Ureter (tissue), 1 donor: ENCODE measurements at regions not wholly inside any gene's neighbourhood (a gene's known extent, or its start where the extent isn't known, plus 50 kb on each side); places are given as distances from the start of the nearest gene placed in this dataset.
"Not testable (repeated sequence)": the region's sequence is repeated elsewhere in the genome, so short reads cannot be mapped to it uniquely, and the experiment has no call there.

Experiments used
- DNase-seq: peaks from one replicate; pipeline ENCODE4 v3.0.0-alpha.2; 2020; ENCODE audit warnings: low spot score
- donor health status: DM: yes; HTN: yes; CAD: no.

DNA sequence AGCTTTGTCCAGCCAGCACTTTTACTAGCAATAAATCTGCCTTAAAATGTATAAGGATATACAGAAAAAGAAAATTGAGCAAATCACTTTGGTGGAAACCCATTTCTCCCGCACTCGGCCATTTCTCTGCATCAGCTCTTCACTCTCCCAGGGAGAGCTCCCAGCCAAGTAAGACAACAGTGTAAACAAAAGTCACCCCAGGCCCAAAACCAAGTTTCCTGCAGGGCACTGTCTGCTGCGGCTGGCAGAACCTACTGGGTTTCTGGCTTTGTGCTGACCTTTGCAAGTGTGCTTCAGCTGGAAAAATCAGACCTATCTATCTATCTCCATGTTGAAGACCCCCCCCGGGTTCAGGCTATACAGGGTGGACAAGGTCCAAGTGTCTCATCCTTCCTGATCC, 476.7 kb upstream of the CAMK1G start:
- no peak for DNase-seq

DNA sequence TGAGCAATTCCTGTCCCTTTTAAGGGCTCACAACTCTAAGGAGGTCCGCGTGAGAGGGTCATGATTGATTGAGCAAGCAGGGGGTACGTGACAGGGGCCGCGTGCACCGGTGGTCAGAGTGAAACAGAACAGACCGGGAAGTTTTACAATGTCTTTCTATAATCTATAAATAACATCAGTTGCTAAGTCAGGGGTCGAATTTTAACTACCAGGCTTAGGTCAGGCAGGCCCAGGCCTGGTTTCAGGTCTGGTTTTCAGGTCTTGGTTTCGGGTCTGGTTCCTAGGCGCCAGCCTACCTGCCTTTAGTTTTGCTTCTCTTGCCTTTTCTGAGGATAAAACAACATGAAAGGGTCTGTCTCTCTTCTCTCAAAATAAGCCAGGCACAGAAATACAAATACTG, 476.0 kb upstream of the CAMK1G start:
- no peak for DNase-seq

DNA sequence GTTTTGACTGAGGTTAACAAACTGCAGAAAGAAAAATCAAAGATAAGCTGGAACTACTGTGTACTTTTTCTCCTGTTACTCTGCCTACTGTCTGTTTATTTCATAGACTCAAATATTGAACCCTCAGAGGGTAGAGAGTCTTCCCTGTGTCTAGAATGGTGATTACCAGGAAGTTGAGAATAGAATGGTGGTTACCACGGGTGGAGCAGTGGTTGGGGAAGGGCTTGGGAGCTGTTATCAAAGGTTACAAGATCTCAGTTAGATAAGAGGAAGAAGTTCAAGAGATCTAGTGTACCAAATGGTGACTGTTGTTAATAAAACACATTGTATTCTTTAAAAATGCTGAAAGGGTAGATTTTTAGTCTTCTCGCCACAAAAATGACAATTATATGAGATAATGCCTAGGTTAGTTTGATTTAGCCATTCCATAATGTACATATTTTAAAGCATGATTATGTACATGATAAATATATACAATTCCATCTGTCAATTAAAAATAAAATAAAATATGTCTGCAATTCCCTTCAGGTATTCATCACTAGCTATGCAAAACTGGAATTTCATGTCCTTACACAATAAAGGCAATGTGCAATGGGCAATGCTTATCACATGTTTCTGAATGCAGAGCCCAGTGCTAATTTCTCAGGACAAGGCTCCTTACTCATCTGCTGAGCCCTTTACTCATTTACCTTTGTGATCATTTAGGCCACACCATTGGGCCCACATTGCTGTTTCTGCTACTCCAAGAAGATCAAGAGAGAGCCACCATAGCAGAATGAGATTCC, 474.3 kb upstream of the CAMK1G start:
- DNase-seq = no peak

DNA sequence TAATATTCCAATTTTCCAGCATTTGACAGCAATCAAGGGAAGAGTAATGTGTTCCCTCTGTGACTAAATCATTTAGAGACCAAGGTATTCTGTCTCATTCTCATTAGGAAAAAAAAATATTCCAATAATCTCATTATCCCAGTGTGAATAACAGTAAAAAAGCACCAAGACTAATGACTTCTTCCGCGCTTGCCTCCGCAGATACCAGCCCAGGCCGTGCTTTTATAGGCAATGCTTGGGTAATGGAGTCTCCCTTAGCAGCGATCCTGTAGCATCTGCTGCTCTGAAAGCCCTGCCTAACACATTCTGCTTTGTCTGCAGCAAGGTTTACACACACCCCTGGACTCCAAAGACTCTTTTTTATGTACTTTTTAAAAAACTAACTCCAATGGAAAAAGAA, 470.0 kb upstream of the CAMK1G start:
- DNase-seq = no peak

DNA sequence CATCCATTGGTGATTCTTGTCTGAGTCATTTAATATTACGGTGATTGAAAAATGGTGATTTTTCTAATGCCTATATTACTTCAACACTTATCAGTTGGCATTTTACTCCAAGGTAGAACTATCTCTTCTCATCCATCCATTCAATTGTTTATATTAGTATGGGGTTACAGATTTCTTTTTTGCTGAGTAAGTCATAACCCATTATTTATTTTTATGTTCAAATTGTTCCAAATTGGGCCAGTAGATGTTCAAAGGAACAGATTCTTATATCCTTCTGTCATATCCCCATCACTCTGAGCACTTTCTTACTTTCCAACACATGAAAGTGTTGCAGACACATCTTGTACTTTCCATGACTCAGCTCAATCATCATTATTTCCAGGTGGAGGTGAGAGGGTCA, 466.8 kb upstream of the CAMK1G start:
- no peak for DNase-seq

DNA sequence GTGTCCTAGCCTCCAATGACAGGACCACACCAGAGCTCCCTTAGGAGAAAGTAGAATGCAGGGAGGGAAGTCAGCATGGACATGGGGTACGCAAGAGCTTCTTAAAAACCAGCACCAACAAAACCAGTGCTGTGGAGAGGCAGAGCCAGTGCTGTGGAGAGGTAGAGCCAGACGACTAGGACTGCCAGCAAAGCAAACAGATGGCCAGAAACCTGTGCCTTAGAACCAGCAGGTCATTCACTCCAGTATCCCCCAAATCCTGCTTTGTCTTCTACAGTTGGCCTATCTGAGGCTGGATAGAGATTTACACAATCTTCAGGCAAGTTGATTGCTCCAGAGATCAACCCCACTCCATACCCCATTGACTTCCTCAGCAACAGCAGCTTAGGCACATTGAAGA, 459.9 kb upstream of the CAMK1G start:
- DNase-seq = no peak

DNA sequence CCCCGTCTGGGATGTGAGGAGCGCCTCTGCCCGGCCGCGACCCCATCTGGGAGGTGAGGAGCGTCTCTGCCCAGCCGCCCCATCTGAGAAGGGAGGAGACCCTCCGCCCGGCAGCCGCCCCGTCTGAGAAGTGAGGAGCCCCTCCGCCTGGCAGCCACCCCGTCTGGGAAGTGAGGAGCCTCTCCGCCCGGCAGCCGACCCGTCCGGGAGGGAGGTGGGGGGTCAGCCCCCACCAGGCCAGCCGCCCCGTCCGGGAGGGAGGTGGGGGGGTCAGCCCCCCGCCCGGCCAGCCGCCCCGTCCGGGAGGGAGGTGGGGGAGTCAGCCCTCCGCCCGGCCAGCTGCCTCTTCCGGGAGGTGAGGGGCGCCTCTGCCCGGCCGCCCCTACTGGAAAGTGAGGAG, 454.4 kb upstream of the CAMK1G start:
- not testable (repeated sequence) for DNase-seq

DNA sequence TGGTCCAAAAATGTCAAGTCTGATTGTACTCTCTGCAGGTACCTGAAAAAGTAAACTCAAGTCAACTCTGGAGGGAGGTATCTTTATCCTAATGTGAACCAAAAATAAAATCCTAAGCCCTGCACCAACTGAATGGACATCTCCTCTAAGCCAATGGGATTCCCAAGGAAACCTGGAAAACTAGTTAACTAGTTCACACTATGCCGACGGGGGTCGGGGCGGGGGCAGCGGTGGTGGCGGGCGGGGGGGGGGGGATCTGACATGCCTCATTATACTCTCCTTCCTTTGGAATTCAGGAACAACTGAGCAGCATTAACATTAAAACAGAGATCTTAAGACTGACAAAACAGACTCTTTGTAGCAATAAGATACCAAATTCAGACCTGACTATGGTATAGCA, 452.6 kb upstream of the CAMK1G start:
- DNase-seq = no peak

DNA sequence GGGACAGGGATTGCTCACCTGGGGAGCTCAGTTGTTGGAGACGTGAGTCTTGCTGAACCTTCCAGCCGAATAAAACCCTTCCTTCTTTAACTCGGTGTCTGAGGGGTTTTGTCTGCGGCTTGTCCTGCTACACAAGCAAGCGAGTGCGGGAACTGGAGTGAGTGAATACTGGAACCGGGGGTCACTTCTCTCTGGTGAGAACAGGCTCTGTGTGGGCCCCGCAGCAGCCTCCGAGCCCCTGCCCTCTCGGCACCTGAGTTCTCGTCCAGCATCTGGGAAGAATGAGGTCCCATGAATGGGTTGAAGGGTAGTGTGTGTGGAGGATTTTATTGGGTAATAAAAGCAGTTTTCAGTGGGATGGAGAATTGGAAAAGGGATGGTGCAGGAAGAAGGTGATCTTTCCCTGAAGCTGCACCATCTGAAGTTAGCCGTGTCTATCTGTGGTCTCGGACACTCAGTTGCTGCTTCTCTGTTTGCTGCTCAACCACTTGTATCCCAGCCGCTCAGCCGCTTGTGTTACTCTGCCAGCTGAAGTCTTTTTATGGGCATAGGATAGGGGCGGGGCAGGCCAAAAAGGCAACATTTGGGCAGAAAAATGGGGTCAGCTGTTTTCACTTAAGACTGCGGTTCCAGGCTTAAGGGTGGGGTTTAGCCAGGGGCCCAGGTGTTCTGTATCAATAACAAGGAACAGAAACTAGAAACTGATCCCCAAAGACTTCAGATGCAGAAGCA, 450.6 kb upstream of the CAMK1G start:
- no peak for DNase-seq

DNA sequence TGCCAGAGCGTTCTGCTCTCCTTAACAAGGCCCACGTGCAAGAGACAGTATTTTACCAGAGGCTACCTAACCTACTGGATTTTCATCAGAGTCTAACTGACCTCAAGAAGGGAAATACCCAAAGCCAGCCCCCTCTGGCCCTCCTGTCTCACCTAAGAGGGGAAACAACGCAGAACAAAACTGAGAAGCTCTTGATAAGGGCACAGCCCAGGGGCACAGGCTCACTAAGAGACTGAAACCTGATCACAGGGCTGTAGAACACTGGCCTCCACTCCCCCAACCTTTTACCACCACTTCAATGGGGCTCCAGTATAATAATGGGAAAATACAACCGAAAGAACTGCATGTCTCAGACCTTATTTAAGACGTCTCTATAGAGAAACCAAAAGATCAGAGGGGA, 449.5 kb upstream of the CAMK1G start:
- DNase-seq = no peak

DNA sequence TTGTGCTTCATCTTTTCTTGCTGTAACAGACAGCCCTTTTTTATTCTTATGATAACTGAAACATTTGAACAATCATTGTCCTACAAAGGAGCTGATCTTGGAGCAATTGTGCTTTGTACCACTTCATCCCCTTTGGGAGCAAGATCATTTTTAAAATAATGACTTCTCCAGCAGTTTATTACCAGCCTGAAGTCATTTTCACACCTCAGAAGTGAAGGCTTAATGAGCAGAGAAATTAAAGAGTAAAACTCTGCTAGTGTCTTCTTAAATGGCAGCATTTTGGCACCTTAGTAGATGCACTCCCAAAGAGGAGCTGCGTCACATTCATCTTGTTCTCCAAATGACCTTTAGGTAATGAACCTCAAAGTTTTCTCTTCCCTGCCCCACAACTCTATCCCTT, 439.6 kb upstream of the CAMK1G start:
- no peak for DNase-seq

DNA sequence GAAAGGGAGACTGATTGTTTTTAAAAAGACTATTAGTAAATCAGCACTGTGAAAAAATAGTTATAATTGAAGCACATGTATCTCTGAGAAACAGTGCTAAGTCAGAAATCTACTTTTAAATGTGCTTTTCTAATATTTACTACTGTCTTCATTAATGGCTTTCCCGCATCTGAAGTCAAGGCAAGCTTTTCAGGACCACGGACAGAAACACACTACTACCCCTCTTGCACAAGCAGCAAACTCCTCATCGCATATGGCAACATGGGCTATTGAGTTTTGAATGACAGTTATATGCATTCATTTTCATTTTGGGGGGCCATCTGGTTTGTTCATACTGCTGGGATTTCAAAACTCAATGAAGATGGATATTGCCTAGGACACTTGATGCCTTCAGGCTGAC, 433.4 kb upstream of the CAMK1G start:
- DNase-seq = no peak

DNA sequence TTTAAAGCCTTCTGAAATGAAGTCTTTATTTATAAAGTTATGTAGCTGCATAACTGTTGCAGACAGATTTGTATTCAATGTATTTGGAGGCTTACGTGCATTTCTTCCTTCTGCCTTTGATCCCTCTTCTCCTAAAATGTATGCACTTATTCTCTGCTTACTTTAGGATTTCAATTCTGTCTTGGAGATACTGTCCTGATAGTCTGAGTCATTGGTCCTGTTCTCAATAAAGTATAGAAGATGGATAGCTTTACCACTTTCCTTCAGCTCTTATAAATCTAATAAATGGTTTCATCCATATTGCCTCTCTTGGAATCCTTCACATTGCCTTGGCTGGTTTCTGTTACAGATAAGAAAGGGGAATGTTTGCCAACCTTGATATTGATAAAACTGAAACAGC, 430.1 kb upstream of the CAMK1G start:
- no peak for DNase-seq

DNA sequence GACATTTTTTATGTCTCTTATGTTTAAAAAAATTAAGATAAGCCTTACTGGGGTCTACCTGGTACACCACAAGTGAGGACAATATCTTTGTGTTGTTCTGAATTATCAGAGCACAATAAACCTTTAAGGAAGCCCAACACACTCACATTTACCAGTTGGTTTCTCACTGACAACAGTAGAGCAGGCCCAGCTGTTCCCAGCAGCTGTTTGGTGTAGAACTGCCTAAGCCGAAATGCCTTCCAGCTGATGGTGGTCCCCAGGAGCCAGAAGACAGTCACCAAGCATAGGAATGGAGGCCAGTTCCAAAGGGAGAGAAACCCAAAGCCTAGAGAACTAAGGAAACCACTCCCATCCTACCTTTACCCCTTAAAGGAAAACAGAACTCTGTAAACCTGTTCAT, 428.6 kb upstream of the CAMK1G start:
- DNase-seq = no peak

DNA sequence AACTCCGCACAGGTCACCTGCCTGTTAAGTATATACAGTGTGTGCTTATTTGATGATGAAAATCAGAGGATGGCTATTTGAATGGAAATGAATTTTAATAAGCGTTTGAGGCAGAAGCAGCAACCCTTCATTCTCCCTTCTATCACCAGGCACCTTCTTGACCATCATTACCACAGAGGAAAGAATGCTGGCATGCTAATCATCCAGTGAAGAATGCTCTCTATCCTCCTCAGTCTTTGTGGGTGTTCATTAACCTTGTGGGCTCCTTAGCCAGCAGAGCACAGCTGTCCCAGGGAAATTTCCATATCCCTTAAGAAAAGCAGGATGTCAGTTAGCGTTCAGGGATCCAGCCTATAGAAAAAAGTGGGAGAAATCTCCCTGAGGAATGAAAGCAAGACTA, 428.0 kb upstream of the CAMK1G start:
- DNase-seq = no peak

DNA sequence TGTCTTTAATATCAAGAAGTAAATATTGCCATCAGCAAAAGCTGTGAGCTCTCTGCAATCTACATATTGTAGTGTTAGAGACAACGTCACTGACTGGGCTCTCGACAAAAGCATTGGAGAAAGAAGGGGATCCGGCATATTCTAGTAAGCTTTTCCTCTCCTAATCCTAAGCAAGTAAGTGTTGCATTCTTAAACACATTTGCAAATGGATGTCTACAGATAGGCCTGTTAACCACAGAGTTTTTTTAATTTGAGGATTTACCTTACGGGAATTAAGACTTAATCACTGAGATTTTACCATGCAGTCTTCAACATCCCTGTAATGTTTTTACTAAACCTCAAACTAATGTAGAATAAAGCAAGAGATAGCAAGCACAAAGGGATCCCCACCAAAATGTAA, 426.5 kb upstream of the CAMK1G start:
- no peak for DNase-seq

DNA sequence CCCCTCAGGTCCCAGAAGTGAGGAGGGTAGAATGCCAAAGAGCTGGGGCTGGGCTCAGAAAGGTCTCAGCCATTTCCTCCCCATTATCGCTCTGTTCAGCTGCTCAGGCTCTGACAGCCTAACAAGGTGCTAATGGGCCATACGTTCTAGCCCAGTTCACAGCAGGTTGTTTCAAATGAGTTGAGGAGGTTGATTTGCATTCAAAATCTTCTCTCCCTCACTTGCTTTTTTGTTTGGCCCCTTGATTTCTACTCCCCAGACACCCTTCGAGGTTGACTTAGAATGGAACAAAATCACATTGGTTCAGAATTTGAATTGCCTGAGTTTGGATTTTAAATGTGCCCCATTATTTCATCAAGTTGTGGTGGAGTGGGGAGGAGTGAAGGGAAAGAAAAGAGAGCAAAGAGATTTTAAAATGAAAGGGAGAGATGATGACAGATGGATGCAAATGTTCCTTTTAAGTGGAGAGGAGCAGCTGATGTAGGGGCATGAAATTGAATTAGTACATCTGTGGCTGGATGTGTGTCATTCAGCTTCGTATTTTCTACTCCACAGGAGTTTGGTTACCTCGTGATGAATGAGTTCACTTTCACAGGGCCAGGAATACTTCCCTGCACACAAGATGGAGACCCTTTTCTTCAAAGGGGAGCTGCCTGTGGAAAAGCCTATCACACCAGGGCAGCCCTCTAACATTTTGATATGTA, 425.8 kb upstream of the CAMK1G start:
- DNase-seq = no peak

DNA sequence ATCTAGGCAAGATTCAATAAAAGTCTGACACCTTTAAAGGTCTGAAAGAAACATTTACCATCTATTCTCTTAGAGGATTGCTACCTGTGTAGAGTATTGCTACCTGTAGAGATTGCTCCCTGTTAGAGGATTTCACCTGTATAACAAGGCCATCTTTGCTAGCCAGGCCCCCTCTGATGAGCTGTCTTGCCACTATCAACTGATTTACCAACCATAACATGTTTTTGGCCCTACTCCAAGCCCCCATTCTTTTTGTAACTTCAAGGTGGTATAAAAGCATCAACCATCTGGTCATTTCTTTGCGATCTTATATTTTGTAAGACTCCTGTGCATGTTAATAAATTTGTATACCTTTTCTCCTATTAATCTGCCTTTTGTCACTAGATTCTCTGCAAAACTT, 424.7 kb upstream of the CAMK1G start:
- DNase-seq = no peak

DNA sequence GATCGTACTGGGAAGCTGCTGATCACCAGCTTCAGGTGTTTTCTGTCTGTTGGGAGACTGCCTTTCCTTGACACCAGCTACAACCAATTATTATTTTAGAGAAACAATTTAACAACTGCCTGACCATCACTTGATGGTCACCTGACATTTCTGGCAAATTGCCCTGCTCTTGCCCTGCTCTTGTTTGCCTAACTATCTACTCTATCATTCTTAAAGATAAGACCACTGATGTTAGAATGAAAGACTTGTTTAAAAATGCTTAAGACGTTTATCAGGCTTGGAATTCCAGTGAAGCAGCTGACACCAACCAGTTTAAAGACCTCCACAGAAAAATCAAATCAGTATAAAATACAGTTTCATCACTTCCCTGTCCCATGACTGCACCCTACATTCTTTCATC, 423.3 kb upstream of the CAMK1G start:
- DNase-seq = no peak

DNA sequence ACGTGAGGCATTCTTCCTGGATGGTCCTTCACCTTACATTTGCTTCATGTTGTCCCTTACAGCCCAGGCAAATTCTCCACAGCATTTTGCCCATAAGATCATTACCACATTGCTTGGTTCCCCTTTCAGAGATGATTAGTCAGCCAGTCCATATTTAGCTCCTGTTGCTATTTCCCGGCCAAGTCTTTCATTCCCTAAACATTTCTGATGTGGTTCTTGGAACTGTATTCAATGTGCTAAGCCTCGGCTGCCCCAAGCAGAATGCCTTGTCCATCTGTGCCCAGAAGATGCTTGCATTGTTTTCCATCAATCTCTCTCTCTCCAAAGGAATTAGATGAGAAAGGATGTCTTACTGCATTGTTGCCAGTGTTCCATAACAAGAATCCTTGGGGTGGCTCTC, 420.9 kb upstream of the CAMK1G start:
- DNase-seq = no peak

DNA sequence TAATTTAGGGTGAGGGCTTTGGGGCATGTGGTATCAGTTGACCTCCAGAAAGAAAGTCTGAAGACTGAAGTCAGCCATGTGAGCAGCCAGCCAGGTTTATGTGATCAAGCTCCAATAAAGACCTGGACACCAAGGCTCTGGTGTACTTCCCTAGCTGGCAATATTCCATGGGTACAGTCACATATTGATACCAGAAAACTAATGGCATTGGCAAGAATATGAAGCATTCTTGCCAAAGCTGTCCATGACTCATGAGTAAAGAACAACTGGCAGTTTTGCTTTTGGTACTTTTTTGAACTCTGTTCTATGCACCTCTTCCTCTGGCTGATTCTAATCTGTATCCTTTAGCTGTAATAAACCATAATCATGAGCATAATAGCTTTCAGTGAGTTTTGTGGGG, 415.3 kb upstream of the CAMK1G start:
- DNase-seq = no peak

DNA sequence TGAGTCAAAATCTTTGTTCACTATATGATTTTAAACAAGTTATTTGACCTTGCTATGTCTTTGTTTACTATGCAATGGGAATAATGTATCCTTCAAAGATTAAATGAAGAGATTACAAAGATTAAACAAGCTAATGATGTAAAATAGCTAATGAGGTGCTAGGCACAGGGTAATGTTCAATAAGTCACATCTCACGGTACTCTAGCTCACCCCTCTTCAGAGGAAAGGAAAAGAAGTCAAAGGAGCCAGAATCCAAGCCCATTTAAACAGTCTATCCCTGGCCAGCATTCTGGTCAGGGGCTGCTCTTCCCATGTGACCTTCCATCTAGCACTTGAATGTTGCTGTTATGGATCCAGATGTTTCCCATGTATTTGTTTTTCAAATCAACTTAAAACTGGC, 412.4 kb upstream of the CAMK1G start:
- no peak for DNase-seq

DNA sequence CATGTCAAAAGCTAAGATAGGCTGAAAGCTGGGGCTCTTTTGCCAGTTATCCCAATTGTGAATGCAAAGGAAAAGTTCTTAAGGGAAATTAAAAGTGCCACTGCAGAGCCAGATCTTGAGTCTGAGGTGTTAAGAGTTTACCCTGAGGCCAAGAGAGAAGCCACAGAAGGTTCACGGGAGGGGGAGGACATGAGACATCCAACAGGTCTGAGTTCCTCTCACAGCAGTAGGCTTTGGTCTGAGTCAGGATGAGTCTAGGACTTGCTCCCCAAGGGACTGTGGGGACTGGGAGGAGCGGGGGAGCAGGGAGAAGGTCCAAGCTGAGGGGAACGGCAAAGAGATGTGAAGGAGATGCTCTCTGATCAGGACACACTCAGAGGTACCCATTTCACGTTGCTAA, 411.2 kb upstream of the CAMK1G start:
- no peak for DNase-seq
